GM18867 (cell line): ENCODE measurements at regions not wholly inside any gene's neighbourhood (a gene's known extent, or its start where the extent isn't known, plus 50 kb on each side); places are given as distances from the start of the nearest gene placed in this dataset.
"Not testable (repeated sequence)": the region's sequence is repeated elsewhere in the genome, so short reads cannot be mapped to it uniquely, and the experiment has no call there.

Source experiments
- ATAC-seq: cut with Tn5 transposase; IDR thresholded peaks from one replicate; pipeline ENCODE4 v1.9.1; 2021; ENCODE audit warnings: mild to moderate bottlenecking, moderate library complexity; ENCODE audit not compliant: unreplicated experiment

DNA sequence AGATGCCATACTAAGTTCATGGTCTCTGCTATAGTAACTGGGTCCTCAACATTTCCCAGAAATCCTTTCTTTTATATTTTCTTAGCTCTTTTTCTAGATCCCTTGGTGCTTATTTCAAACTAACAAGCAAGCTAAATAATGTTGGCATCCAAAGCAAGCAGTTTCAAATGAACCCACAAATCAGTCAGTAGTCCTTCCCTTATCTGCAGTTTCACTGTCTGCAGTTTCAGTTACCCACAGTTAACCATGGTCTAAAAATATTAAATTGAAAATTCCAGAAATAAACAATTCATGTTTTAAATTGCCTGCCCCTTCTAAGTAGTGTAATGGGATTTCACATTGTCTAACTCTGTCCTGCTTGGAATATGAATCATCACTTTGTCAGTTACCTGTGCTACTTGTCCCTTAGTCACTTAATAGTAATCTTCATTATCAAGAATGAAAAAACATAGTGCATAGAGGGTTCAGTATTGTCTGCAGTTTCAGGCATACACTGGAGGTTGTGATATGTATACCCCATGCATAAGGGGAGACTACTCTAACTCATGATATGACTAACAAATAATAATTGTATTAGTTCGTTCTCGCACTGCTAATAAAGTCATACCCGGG, 633.7 kb downstream of the MECOM start:
- ATAC-seq = no peak

- ATAC-seq = no peak
Observed at GRCh38 chr3:169028716-169029115, 634.8 kb downstream of the MECOM start.

GRCh38 chr3:169026543-169027182, 636.8 kb downstream of the MECOM start:
- no peak for ATAC-seq

DNA sequence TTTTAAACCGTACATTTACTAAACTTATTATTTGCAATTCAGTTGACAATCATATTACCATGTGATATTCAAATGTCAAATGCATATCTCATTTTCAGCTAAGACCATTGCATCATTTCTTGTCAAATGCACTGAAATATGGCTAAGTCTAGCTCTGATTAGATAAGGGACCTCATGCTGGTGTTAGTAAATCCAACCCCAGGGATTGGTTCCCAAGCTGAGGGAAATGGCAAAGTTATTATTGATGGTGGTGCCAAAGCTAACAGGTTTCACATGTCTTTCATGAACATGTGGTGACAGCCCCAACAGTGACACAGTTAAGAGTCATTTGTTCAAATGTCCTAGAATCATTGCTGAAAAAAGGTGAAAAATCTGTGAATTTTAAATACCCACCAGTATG, 641.1 kb downstream of the MECOM start:
- ATAC-seq = no peak

DNA sequence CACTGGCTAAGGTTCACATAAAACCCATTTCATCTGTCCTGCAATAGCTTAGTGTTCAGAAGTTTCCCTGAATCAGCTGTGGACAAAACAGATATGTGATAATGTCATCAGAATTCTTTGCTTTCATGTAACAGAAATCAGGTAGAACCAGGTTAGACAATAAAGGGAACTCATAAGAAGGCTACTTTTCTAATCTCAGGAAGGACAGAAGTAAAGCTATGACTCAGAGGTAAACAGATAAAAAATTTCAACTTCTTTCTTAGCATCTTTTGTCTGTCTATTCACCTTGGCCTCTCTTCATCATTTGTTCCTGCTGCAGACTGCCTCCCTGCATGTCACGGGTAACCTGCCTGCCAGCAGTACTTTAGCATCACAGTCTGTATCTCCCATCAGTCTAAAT, 643.1 kb downstream of the MECOM start:
- no peak for ATAC-seq

GRCh38 chr3:169009453-169009852, 654.1 kb downstream of the MECOM start:
- ATAC-seq = no peak

DNA sequence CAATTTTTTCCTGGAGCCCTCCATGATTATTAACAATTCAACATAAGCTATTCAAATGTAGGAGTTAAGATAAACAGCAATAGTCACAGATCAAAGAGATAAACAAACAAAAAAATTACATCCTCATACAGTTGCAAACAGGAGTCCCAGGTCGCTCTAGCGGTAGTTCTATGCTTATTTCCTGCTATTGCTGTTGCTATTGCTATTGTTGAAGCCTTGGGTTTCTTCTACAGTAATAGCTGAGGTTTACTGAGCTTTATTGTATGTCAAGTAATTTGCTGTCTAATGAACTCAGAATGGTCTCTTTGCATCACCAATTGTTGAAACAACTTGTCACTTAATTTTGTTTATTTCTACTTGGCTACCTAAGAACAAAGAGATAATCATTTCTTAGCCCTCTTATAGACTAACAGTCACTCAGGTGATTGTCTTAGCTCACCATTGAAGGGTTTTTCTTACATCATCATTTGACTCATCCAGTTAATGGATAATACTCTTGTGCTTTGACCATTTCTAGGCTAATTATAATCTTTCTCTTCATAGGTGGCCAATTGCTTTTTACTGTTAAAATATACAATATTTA, 654.6 kb downstream of the MECOM start:
- ATAC-seq = no peak

DNA sequence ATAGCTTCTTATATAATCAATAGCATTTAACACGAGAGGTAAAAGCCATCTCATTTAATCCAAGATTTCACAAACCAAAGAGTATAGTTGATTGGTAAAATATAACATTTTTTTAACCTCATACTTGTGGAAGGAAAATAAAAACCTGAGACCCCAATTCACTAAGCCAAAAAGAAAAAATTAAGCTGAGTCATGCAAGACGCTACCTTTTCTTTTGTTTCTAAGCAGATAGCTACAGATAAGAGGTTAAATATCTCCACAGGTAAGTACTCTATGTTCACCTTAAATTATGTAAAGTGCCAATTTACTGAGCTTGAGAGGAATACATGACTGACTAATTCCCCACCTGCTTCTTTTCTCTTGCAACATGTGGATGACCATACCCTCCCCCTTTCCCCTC, 656.4 kb downstream of the MECOM start:
- ATAC-seq = no peak

DNA sequence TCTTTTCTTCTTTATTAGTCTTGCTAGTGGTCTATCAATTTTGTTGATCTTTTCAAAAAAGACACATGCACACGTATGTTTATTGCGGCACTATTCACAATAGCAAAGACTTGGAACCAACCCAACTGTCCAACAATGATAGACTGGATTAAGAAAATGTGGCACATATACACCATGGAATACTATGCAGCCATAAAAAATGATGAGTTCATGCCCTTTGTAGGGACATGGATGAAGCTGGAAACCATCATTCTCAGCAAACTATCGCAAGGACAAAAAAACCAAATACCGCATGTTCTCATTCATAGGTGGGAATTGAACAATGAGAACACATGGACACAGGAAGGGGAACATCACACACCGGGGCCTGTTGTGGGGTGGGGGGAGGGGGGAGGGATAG, 657.1 kb downstream of the MECOM start:
- not testable (repeated sequence) for ATAC-seq

- no peak for ATAC-seq
Observed at GRCh38 chr3:169002689-169003088, 660.8 kb downstream of the MECOM start.

DNA sequence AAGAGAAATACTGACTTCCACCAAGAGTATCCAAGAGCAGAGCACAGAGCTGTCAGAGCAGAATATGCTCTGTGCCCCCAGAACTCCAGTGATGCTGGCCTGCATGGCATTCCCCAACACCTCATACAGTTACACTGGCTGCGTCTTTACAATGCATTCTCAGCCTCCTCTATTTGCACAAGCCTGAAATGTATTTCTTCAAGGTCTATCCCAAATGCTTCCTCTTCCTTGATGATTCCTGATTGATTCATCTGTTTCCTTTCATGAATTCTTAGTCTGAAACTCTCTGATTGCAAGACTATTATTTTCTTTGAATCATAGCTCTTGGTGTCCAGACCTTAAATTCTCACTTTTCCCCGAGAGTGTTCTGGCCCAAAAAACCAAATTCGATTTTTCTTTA, 664.7 kb downstream of the MECOM start:
- no peak for ATAC-seq

GRCh38 chr3:168997488-168997887, 666.0 kb downstream of the MECOM start:
- no peak for ATAC-seq

DNA sequence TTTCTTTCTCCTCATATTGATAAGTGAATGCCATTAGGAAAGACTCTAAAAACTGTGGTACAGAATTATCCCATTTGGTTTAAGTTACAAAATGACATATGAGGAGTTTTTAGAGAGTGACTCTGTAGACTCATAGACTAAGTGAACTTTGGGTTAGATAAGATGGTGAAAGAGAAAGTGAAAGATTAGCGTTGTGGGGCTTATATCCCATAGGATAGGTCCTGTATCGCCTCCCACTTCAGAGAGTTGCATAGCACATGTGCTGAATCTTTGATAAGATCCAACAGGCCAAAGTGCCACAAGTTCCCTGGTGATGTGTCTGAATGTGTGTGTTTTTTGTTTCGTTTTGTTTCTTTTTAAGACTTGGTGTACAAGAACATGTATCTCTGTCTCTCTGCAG, 666.9 kb downstream of the MECOM start:
- ATAC-seq = peak; percentile 63

- no peak for ATAC-seq
Observed at GRCh38 chr3:168995129-168995528, 668.4 kb downstream of the MECOM start.

GRCh38 chr3:168991803-168992202, 671.7 kb downstream of the MECOM start:
- ATAC-seq = no peak

DNA sequence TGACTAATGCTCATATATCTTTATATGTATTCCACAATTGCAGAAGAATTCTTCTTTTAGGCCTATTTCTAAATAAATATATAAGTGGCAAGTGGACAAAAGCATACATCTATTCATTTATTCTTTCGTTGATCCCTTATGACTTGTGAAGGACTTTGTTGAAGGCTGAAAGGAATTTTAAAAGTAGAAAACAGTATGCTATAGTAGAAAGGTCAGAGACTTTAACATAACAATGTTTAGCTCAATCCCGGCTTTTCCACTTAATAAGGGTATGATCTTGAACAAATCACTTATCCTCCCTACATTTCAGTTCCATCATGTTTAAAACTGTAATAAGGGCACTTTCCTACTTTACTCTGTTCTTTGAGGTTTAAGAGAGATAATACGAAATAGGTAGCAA, 672.9 kb downstream of the MECOM start:
- ATAC-seq = no peak

GRCh38 chr3:168990134-168990533, 673.4 kb downstream of the MECOM start:
- ATAC-seq = no peak

DNA sequence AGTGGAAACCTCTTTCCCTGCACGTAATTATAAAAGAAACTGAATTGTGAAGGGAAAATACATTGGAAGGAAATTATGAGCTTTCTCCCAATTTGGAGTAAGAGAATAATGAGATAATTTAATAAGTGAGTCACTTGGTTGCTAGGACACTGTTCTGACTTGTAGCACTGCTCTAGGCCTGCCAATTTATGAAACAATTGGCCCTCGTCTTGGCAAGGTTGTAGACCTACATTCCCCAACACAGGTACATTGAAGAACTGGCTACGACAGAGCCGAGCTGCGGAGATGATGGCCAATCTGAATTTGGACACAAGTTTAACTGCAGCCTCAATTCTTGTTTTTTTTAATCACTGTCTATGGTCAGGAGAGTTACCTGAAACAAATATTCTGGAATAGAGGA, 674.1 kb downstream of the MECOM start:
- no peak for ATAC-seq

GRCh38 chr3:168988853-168989252, 674.7 kb downstream of the MECOM start:
- no peak for ATAC-seq

DNA sequence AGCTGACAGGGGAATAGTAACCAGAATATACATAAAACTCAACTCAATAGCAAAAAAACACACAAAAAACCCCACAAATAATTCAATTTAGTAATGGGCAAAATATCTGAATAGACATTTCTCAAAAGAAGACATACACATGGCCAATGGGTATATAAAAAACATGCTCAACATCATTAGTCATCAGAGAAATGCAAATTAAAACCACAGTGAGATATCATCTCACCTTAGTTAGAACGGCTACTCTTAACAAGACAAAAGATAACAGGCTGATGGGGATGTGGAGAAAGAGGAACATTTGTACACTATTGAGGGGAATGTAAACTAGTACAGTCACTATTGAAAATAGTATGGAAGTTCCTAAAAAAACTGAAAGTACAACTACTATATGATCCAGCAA, 678.6 kb downstream of the MECOM start:
- no peak for ATAC-seq

- ATAC-seq = no peak
Observed at GRCh38 chr3:168983046-168983445, 680.5 kb downstream of the MECOM start.

DNA sequence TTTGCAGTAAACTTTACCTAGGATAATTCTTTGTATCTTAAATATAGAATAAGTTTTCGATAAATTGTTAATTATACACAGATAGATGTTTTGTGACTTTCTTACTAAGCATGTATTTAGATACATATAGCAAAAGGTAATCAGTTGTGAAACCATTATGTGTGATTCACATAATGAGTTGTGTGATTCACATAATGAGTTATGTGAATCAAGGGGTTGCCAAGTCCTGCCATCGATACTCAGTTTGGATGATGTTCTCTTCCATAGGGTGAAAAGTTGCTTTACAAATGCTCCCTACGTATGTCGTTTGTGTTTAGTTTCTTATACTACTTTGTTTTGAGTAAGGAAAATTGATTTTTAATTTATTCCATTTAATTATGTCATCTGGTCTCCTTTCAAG, 682.1 kb downstream of the MECOM start:
- ATAC-seq = no peak
